Sigmoid colon (tissue), 4 donors: ENCODE measurements at regions not wholly inside any gene's neighbourhood (a gene's known extent, or its start where the extent isn't known, plus 50 kb on each side); places are given as distances from the start of the nearest gene placed in this dataset.
"Not testable (repeated sequence)": the region's sequence is repeated elsewhere in the genome, so short reads cannot be mapped to it uniquely, and the experiment has no call there.

Experiments used
- EP300 ChIP-seq, 4 donors: sonication (generic); formaldehyde crosslinking; IDR thresholded peaks; one replicate each; pipeline ENCODE4 v1.6.1; 2017; ENCODE audit warnings: antibody characterized with exemption in 4 of 4
- POLR2A ChIP-seq, 2 donors: fragments of 450-650 bp; IDR thresholded peaks; one replicate each; pipeline ENCODE4 v1.6.1; 2016; ENCODE audit warnings: antibody characterized with exemption in 2 of 2, mild to moderate bottlenecking in 2 of 2, moderate library complexity in 2 of 2
- POLR2AphosphoS5 ChIP-seq, 4 donors: sonication (generic); formaldehyde crosslinking; IDR thresholded peaks; one replicate each; pipeline ENCODE4 v1.6.1; 2017; ENCODE audit warnings: antibody characterized with exemption in 4 of 4
- TF ChIP-seq, protein P1 (sequence below), 4 experiments: fragments of 450-650 bp in 3 of 4; fragments of 200-600 bp in 1 of 4; IDR thresholded peaks; one replicate each; pipeline ENCODE4 v1.5.1; 2016 to 2019; ENCODE audit warnings: antibody characterized with exemption in 4 of 4, mild to moderate bottlenecking in 3 of 4, moderate library complexity in 2 of 4

DNA sequence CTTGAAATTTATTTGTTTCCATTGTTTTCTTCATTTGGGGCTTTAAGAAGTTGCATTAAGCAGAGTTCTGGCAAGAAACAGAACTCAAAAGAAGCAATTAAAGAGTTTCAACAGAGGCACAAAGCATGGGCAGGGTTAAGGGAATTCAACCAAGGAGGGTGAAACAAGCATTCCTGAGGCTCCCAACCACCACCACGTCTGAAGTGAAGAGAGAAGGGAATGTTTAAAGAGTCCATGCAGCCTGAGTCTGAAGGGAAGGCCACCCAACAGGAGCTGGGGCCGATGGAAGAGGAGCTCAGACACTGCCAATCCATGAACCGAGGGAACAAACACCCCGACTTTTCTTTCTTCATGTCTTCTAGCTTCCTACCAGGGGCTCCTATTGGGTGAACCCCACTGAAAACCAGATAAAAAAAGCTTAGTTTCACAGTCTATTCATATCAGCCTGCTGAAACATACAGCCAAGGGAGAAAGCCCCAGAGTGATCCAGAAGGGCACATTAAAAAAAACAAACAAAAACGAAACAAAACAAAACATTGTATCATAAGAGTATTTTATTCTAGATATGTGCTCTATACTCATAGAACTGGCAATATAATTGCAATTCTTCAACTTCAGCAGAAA is 168.9 kb downstream of the SPDYE17 start:
- TF ChIP-seq, protein P1, sequence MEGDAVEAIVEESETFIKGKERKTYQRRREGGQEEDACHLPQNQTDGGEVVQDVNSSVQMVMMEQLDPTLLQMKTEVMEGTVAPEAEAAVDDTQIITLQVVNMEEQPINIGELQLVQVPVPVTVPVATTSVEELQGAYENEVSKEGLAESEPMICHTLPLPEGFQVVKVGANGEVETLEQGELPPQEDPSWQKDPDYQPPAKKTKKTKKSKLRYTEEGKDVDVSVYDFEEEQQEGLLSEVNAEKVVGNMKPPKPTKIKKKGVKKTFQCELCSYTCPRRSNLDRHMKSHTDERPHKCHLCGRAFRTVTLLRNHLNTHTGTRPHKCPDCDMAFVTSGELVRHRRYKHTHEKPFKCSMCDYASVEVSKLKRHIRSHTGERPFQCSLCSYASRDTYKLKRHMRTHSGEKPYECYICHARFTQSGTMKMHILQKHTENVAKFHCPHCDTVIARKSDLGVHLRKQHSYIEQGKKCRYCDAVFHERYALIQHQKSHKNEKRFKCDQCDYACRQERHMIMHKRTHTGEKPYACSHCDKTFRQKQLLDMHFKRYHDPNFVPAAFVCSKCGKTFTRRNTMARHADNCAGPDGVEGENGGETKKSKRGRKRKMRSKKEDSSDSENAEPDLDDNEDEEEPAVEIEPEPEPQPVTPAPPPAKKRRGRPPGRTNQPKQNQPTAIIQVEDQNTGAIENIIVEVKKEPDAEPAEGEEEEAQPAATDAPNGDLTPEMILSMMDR (IDR thresholded peaks at IDR 0.05), result not testable (repeated sequence)
- not testable (repeated sequence) for TF ChIP-seq POLR2A, EP300, POLR2AphosphoS5 (IDR thresholded peaks at IDR 0.05)
